ENCODE measurements at regions not wholly inside any gene's neighbourhood (a gene's known extent, or its start where the extent isn't known, plus 50 kb on each side); places are given as distances from the start of the nearest gene placed in this dataset.

DNA sequence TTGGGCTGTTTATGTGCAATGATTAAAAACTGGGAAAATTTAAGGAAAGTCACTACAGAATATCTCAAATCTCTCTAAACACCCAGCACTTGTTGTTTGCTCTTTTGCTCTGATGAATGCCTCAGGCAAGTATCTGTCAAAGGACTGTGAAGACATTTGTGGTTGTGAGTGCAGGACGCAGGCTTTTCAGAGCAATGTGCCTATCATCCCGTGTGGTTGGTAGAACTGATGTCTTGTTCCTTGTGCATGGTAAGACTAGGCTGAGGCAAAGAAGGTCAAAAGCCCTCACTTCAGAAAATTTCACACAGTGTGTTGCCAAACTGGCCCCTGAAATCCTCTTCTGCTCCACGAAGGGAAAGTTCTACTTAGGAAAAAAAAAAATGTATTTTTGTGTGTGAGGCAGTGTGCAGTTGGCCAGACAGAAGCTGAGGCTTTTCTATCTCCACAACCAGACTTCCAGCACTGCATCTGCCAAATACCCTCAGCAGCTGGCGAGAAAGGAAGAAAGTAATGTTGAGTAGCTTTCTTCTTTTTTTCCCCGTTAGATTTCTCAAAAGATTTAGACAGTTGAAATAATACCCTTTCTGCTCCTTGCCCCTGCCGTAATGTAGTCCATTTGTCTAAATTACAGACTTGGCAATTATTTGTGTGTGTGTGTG is 1103.1 kb downstream of the VRK1 start:
- Histone ChIP-seq H3K4me1 (ENCODE audit: control insufficient read depth in 2 of 2, insufficient read depth in 2 of 2, low read length in 2 of 2) (no peaks in the 10 kb centered on the region), H3K9ac (ENCODE audit: low read depth in 1 of 2, low read length in 2 of 2) (no peak overlapping the region), H3K9me3 (ENCODE audit: control insufficient read depth in 2 of 2, low read length in 2 of 2) (no peaks in the 10 kb centered on the region)

DNA sequence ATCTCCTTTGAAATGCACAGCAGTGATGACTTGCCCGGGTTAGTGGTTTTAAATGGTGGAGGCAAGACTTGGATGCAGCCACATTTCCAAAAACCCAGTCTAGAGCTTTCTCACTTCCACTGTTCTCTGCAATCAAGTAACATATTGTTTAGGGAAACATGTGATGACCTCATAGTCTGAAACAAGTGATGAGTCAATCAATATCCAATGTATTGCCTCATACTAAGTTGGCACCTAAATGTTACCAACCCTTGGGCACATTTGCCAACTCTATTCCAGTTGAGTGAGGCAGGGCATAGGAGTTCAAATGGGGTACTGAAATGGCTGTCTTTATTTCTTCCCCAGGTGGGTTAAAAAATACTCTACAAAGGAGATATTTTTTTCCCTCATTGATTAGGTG is 1105.4 kb downstream of the VRK1 start:
- Histone ChIP-seq H3K9me3 (ENCODE audit: control insufficient read depth in 2 of 2, low read length in 2 of 2) (no peaks in the 10 kb centered on the region), H3K9ac (ENCODE audit: low read depth in 1 of 2, low read length in 2 of 2) (no peak overlapping the region), H3K36me3 (ENCODE audit: control insufficient read depth in 2 of 2, insufficient read depth in 2 of 2, low read length in 2 of 2) (no peaks in the 10 kb centered on the region), H3K27ac (ENCODE audit: low read depth in 2 of 2, low read length in 2 of 2) (no peak overlapping the region), H3K4me3 (ENCODE audit: low read length in 2 of 2) (no peak overlapping the region), H3K4me1 (ENCODE audit: control insufficient read depth in 2 of 2, insufficient read depth in 2 of 2, low read length in 2 of 2) (no peaks in the 10 kb centered on the region), H3K27me3 (ENCODE audit: control insufficient read depth in 2 of 2, insufficient read depth in 2 of 2, low read length in 2 of 2) (no peaks in the 10 kb centered on the region)

More for the DNA sequence above, 1103.1 kb downstream of the VRK1 start:
- no peaks in the 10 kb centered on the region for H3K27me3 ChIP-seq (ENCODE audit: control insufficient read depth in 2 of 2, insufficient read depth in 2 of 2, low read length in 2 of 2)
- H3K4me3 ChIP-seq (ENCODE audit: low read length in 2 of 2): no peak overlapping the region
- no peaks in the 10 kb centered on the region for H3K36me3 ChIP-seq (ENCODE audit: control insufficient read depth in 2 of 2, insufficient read depth in 2 of 2, low read length in 2 of 2)
- no peak overlapping the region for H3K27ac ChIP-seq (ENCODE audit: low read depth in 2 of 2, low read length in 2 of 2)

DNA sequence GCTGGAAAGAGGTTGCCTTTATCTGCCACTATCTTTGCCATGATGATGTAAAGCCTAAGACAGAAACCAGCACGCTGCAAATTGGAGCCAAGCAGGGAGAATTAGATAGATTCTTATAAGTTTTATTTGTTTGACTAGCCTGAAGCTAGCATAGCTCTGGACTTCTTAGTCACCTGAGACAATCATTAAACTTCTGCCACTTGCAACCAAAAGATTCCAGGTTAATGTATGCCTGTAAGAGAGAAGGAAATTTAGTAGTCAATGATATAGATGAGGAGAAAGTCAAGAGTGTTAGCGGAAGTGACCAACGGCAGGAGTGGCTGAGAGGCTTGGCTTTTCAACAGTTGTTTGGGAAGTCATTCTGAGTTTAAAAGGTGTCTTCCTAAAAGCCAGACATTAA is 1106.6 kb downstream of the VRK1 start:
- no peak overlapping the region for H3K27ac ChIP-seq (ENCODE audit: low read depth in 2 of 2, low read length in 2 of 2)

DNA sequence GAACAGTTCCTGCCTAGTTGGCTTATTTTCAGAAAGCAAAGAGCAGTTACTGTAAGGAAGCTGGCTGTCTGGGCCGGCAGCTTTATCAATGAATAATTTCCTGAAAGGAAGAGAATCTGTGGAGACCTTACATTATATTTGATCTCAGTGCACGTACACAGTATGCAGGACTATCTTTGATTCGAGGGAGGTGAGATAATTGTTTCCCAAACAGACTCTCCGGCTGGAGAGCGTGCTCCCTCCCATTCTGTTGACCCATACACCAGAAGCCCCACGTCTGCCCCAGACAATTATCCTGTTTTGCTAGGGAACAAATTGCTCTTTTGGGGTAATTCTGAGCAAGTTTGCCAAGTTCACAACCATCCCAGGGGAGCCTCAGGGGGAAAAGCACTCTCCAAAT is 1115.0 kb downstream of the VRK1 start:
- Histone ChIP-seq H3K4me3 (ENCODE audit: low read length in 2 of 2) (no peak overlapping the region), H3K36me3 (ENCODE audit: control insufficient read depth in 2 of 2, insufficient read depth in 2 of 2, low read length in 2 of 2) (no peaks in the 10 kb centered on the region), H3K27me3 (ENCODE audit: control insufficient read depth in 2 of 2, insufficient read depth in 2 of 2, low read length in 2 of 2) (no peaks in the 10 kb centered on the region), H3K9me3 (ENCODE audit: control insufficient read depth in 2 of 2, low read length in 2 of 2) (no peaks in the 10 kb centered on the region), H3K27ac (ENCODE audit: low read depth in 2 of 2, low read length in 2 of 2) (no peak overlapping the region), H3K9ac (ENCODE audit: low read depth in 1 of 2, low read length in 2 of 2) (no peak overlapping the region), H3K4me1 (ENCODE audit: control insufficient read depth in 2 of 2, insufficient read depth in 2 of 2, low read length in 2 of 2) (no peaks in the 10 kb centered on the region)

More for the DNA sequence above, 1106.6 kb downstream of the VRK1 start:
- Histone ChIP-seq H3K9ac (ENCODE audit: low read depth in 1 of 2, low read length in 2 of 2) (no peak overlapping the region), H3K9me3 (ENCODE audit: control insufficient read depth in 2 of 2, low read length in 2 of 2) (no peaks in the 10 kb centered on the region), H3K4me3 (ENCODE audit: low read length in 2 of 2) (no peak overlapping the region), H3K36me3 (ENCODE audit: control insufficient read depth in 2 of 2, insufficient read depth in 2 of 2, low read length in 2 of 2) (no peaks in the 10 kb centered on the region), H3K27me3 (ENCODE audit: control insufficient read depth in 2 of 2, insufficient read depth in 2 of 2, low read length in 2 of 2) (no peaks in the 10 kb centered on the region), H3K4me1 (ENCODE audit: control insufficient read depth in 2 of 2, insufficient read depth in 2 of 2, low read length in 2 of 2) (no peaks in the 10 kb centered on the region)

DNA sequence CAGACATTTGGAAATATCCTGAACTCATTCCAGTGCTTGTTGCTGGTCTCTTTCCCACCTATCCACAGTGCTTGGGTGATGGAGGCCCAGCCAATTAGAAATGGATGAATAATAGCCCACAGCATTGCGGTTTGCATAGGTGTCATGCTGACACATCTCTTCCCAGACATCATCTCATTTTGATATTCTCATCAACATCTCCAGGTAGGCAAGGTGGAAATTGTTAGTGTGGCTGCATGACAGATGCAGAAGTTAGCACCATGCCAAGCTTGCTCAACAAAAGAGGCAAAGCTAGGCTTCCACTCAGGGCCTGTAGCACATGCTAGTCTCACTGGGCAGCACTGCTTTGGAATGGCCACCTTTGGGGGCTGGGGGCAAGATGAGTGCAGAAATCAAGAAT is 1118.9 kb downstream of the VRK1 start:
- Histone ChIP-seq H3K4me1 (ENCODE audit: control insufficient read depth in 2 of 2, insufficient read depth in 2 of 2, low read length in 2 of 2) (no peaks in the 10 kb centered on the region), H3K27ac (ENCODE audit: low read depth in 2 of 2, low read length in 2 of 2) (no peak overlapping the region), H3K27me3 (ENCODE audit: control insufficient read depth in 2 of 2, insufficient read depth in 2 of 2, low read length in 2 of 2) (no peaks in the 10 kb centered on the region), H3K4me3 (ENCODE audit: low read length in 2 of 2) (no peak overlapping the region), H3K9me3 (ENCODE audit: control insufficient read depth in 2 of 2, low read length in 2 of 2) (no peaks in the 10 kb centered on the region), H3K36me3 (ENCODE audit: control insufficient read depth in 2 of 2, insufficient read depth in 2 of 2, low read length in 2 of 2) (no peaks in the 10 kb centered on the region), H3K9ac (ENCODE audit: low read depth in 1 of 2, low read length in 2 of 2) (no peak overlapping the region)

DNA sequence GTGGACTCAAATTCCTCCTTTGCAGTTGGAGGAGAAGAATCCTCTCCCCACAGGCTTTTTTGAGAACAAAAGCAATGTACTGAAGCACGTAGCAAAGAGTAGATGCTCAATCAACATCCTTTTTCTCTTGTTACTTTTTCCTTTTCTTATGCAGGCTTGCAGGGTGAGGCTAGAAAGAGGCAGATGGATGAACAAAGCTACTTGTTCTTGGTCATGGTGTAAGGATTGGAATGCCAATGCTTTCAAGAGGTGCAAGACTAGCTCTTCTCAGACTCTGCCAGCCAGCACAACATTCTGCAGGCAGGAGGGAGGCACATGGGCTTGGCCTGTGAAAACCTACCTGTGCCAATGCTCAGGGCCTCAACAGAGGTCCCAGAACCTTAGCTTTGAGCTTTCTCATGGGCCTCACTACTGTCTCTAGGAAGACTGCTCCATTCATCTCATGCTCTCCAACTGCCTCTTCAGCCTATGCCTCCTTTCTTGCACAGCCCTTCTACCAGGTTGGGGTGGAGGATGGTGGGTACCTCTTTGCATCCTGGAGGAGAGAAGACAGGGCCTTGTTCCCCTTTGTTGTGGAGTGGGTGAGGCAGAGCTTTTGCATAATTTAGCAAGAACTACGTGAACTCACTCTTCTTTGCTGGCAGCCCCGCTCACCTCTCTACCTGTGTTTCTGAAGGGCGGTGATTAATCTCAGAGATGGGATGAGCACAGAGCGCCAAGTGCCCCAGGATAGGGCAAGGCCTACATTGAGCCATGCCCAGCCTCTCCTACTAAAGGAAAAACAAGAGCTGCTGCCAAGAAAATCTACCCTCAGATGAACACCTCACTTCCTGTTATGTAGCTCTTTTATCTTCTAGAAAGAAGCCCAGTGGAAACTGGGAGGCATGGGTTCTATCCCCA is 1119.7 kb downstream of the VRK1 start:
- no peaks in the 10 kb centered on the region for H3K36me3 ChIP-seq (ENCODE audit: control insufficient read depth in 2 of 2, insufficient read depth in 2 of 2, low read length in 2 of 2)
- no peaks in the 10 kb centered on the region for H3K9me3 ChIP-seq (ENCODE audit: control insufficient read depth in 2 of 2, low read length in 2 of 2)
- no peaks in the 10 kb centered on the region for H3K4me1 ChIP-seq (ENCODE audit: control insufficient read depth in 2 of 2, insufficient read depth in 2 of 2, low read length in 2 of 2)
- H3K4me3 ChIP-seq (ENCODE audit: low read length in 2 of 2): no peak overlapping the region
- H3K9ac ChIP-seq (ENCODE audit: low read depth in 1 of 2, low read length in 2 of 2): no peak overlapping the region
- H3K27ac ChIP-seq (ENCODE audit: low read depth in 2 of 2, low read length in 2 of 2): no peak overlapping the region
- H3K27me3 ChIP-seq (ENCODE audit: control insufficient read depth in 2 of 2, insufficient read depth in 2 of 2, low read length in 2 of 2): no peaks in the 10 kb centered on the region

DNA sequence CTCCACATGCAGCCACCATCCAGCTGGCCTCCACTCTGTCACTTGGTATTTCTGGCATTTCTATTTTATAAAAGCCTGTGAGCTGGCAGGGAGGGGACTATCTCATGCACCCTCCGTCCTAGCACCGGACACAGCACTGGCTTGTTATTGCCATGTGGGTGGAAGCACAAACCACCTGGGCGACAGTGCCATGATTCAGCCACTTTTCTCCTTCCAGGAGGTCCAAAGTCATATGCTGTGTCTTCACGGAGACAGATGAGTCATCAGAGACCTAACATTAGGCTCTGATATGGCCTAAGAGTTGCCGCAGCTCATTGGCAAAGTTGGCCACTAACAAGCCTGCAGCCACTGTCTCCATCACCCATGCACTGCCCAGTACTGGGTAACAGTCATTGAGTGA is 1123.0 kb downstream of the VRK1 start:
- Histone ChIP-seq H3K9ac (ENCODE audit: low read depth in 1 of 2, low read length in 2 of 2) (no peak overlapping the region), H3K9me3 (ENCODE audit: control insufficient read depth in 2 of 2, low read length in 2 of 2) (no peaks in the 10 kb centered on the region), H3K27me3 (ENCODE audit: control insufficient read depth in 2 of 2, insufficient read depth in 2 of 2, low read length in 2 of 2) (no peaks in the 10 kb centered on the region), H3K27ac (ENCODE audit: low read depth in 2 of 2, low read length in 2 of 2) (no peak overlapping the region), H3K4me3 (ENCODE audit: low read length in 2 of 2) (no peak overlapping the region), H3K4me1 (ENCODE audit: control insufficient read depth in 2 of 2, insufficient read depth in 2 of 2, low read length in 2 of 2) (no peaks in the 10 kb centered on the region), H3K36me3 (ENCODE audit: control insufficient read depth in 2 of 2, insufficient read depth in 2 of 2, low read length in 2 of 2) (no peaks in the 10 kb centered on the region)

DNA sequence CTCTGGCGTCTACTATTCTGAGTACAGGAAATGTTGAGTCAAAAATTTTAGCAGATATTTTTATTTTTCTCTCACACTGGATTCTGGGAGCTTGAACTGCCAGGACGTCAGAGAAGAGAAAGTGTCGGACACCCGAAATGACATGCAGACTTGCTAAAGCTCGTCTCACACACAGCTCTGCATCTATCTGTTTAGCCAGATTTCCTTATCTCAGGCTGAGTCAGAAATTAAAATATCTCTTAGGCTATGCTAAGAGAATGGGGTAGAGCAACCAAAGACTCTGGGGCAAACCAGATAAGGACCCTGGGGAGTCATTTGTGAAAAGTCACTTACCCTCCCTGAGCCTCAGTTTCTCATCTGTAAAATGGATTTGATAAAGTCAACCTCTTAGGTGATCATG is 1124.1 kb downstream of the VRK1 start:
- H3K27ac ChIP-seq (ENCODE audit: low read depth in 2 of 2, low read length in 2 of 2): no peak overlapping the region
- H3K36me3 ChIP-seq (ENCODE audit: control insufficient read depth in 2 of 2, insufficient read depth in 2 of 2, low read length in 2 of 2): no peaks in the 10 kb centered on the region

DNA sequence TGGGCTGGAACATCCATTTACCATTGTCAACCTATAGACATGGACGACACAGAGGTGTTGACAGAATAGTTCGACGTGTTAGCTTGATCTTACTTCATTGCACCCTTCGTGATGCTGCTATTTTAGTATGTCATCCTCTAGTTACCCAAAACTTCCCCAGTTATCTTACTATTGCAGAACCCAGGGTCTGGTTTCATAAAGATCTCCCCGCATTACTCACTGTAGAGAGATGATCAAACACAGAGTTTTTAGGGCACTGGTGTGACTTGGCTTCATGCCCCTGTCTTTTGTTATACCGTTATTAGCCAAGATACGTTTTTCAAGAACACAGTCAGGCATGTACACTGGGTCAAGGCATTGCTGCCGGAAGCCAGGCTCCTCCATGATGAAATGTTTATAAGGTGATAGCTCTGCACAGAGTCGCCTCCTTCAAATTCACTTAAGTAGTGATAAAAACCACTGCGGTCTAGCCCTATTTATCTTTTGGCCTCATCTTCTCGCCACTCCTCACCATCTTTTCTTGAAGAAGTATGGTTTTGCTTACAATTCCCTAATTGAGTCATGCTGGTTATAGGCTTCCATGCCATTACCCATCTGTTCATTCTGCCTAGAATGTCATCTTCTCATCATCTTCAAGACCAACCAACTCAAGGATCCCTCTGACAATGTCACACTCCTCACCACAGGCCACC is 1127.9 kb downstream of the VRK1 start:
- Histone ChIP-seq H3K4me1 (ENCODE audit: control insufficient read depth in 2 of 2, insufficient read depth in 2 of 2, low read length in 2 of 2) (no peaks in the 10 kb centered on the region), H3K27ac (ENCODE audit: low read depth in 2 of 2, low read length in 2 of 2) (no peak overlapping the region), H3K36me3 (ENCODE audit: control insufficient read depth in 2 of 2, insufficient read depth in 2 of 2, low read length in 2 of 2) (no peaks in the 10 kb centered on the region), H3K27me3 (ENCODE audit: control insufficient read depth in 2 of 2, insufficient read depth in 2 of 2, low read length in 2 of 2) (no peaks in the 10 kb centered on the region), H3K9ac (ENCODE audit: low read depth in 1 of 2, low read length in 2 of 2) (no peak overlapping the region), H3K4me3 (ENCODE audit: low read length in 2 of 2) (no peak overlapping the region), H3K9me3 (ENCODE audit: control insufficient read depth in 2 of 2, low read length in 2 of 2) (no peaks in the 10 kb centered on the region)

More for the DNA sequence above, 1124.1 kb downstream of the VRK1 start:
- Histone ChIP-seq H3K27me3 (ENCODE audit: control insufficient read depth in 2 of 2, insufficient read depth in 2 of 2, low read length in 2 of 2) (no peaks in the 10 kb centered on the region), H3K4me3 (ENCODE audit: low read length in 2 of 2) (no peak overlapping the region), H3K9ac (ENCODE audit: low read depth in 1 of 2, low read length in 2 of 2) (no peak overlapping the region), H3K4me1 (ENCODE audit: control insufficient read depth in 2 of 2, insufficient read depth in 2 of 2, low read length in 2 of 2) (no peaks in the 10 kb centered on the region), H3K9me3 (ENCODE audit: control insufficient read depth in 2 of 2, low read length in 2 of 2) (no peaks in the 10 kb centered on the region)

DNA sequence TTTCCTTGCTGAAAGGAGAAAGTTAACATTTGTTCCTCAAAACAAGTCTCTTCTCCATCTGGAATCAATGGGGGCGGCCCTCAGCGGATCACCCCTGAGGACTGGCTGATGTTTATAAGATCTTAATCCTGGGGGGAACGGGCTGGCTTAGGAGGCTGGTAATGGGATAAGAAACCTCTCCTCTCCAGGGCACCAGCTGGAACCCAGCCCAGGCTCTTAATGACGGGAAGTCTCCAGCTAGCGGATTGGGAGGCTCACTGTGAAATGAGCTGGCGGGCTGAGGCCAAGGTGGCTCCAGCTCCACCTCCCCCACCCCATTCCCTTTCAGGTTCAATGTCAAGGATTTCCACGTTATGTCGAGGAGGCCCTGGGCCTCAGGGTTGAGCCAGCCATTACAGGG is 1133.0 kb downstream of the VRK1 start:
- Histone ChIP-seq H3K27ac (ENCODE audit: low read depth in 2 of 2, low read length in 2 of 2) (no peak overlapping the region), H3K9ac (ENCODE audit: low read depth in 1 of 2, low read length in 2 of 2) (no peak overlapping the region), H3K27me3 (ENCODE audit: control insufficient read depth in 2 of 2, insufficient read depth in 2 of 2, low read length in 2 of 2) (no peaks in the 10 kb centered on the region), H3K4me3 (ENCODE audit: low read length in 2 of 2) (no peak overlapping the region), H3K9me3 (ENCODE audit: control insufficient read depth in 2 of 2, low read length in 2 of 2) (no peaks in the 10 kb centered on the region), H3K36me3 (ENCODE audit: control insufficient read depth in 2 of 2, insufficient read depth in 2 of 2, low read length in 2 of 2) (no peaks in the 10 kb centered on the region), H3K4me1 (ENCODE audit: control insufficient read depth in 2 of 2, insufficient read depth in 2 of 2, low read length in 2 of 2) (no peaks in the 10 kb centered on the region)

Data from mucosa of rectum (tissue), 2 donors.